Naive B cell (primary cell): ENCODE measurements at regions not wholly inside any gene's neighbourhood (a gene's known extent, or its start where the extent isn't known, plus 50 kb on each side); places are given as distances from the start of the nearest gene placed in this dataset.

Experiments used
- ATAC-seq, 2 donors: fragments of 150-1000 bp; cut with Tn5 transposase; 2 replicates each; pipeline ENCODE4 v1.10.0; 2021; ENCODE audit warnings: low read depth in 2 of 2, mild to moderate bottlenecking in 2 of 2, moderate library complexity in 2 of 2
- DNase-seq: peaks from one replicate; pipeline ENCODE4 v3.0.0; 2022
- H3K27ac Mint-ChIP-seq, 6 donors: one replicate each; pipeline ENCODE4 v1.8.0; 2020 to 2022; ENCODE audit warnings: mild to moderate bottlenecking in 6 of 6, mixed read lengths in 6 of 6, moderate library complexity in 5 of 6, inconsistent platforms in 2 of 6
- H3K27me3 Mint-ChIP-seq, 3 donors: one replicate each; pipeline ENCODE4 v1.8.0; 2021 to 2022; ENCODE audit warnings: mixed read lengths in 3 of 3, mild to moderate bottlenecking in 1 of 3
- H3K36me3 Mint-ChIP-seq, 2 donors: one replicate each; pipeline ENCODE4 v1.8.0; 2020 to 2022; ENCODE audit warnings: mixed read lengths in 2 of 2, inconsistent platforms in 1 of 2, mild to moderate bottlenecking in 1 of 2
- H3K4me1 Mint-ChIP-seq, 3 donors: one replicate each; pipeline ENCODE4 v1.8.0; 2020 to 2022; ENCODE audit warnings: mixed read lengths in 3 of 3, inconsistent platforms in 1 of 3, mild to moderate bottlenecking in 1 of 3, moderate library complexity in 1 of 3
- H3K4me3 Mint-ChIP-seq, 8 donors: one replicate each; pipeline ENCODE4 v1.8.0; 2020 to 2022; ENCODE audit warnings: mild to moderate bottlenecking in 8 of 8, mixed read lengths in 8 of 8, moderate library complexity in 8 of 8, inconsistent platforms in 2 of 8
- H3K9me3 Mint-ChIP-seq, 7 donors: one replicate each; pipeline ENCODE4 v1.8.0; 2020 to 2022; ENCODE audit warnings: mixed read lengths in 7 of 7, mild to moderate bottlenecking in 5 of 7, inconsistent platforms in 2 of 7, moderate library complexity in 1 of 7

DNA sequence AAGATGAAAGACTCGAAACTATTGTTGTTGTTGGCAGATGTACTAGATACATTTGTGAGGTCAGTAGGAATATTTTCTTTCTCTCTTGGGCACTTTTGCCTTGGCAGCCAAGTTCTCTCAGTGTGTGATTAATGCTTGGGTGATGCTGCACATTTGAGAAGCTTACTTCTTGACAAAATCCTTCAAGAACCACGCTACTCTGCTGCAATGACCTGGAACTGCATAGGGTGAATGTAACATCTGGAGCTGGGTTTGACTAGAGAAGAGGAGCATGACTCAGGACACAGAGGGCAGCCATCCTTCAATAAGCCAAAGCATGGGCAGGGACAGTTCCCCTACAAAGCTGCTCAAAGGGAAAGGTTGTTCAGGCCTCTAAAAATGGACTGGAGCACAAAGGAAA lies 75.5 kb upstream of the PUM3 start:
- H3K9me3 Mint-ChIP-seq, result no peaks in the 10 kb centered on the region
- H3K36me3 Mint-ChIP-seq, result no peaks in the 10 kb centered on the region
- no peak for ATAC-seq
- H3K27me3 Mint-ChIP-seq, result peaks cover 0 to 7% (median 6%) of the 10 kb centered on the region in 3 donors
- no peak for DNase-seq
- no peaks in the 10 kb centered on the region for H3K4me1 Mint-ChIP-seq
- no peak overlapping the region for H3K4me3 Mint-ChIP-seq
- H3K27ac Mint-ChIP-seq, result no peak overlapping the region

DNA sequence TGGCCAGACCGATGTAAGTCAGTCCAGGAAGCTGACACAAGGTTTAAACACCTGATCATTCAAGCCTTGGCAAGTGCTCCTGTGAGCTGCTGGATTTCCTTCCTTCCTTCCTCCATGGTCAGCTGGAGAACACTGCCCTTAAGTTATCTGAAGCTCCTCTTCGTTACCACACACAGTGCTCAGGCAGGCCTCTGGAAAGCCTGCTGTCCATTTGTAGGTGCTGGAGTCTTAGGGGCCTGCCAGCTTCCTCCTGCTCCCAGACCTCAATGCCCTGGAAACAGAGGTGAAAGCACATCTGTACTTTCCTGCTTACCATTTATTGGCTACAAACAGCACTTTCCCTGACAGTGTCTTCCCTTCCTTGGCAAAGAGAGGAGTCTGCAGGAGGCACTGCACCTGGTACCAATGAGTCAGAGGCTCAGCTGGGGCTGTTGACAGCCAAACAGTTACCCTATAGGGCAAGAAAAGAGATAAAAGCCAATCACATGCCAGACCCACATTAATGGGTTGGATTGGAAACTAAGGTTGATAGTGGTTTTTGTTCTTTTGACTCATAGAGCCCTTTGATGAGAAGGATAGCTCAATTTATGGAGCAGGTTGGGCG lies 72.6 kb upstream of the PUM3 start:
- no peak for ATAC-seq
- H3K4me1 Mint-ChIP-seq, result no peaks in the 10 kb centered on the region
- H3K4me3 Mint-ChIP-seq, result no peak overlapping the region
- H3K27ac Mint-ChIP-seq, result no peak overlapping the region
- peaks cover 0 to 4% (median 0%) of the 10 kb centered on the region in 3 donors for H3K27me3 Mint-ChIP-seq
- DNase-seq, result no peak
- no peaks in the 10 kb centered on the region for H3K36me3 Mint-ChIP-seq
- H3K9me3 Mint-ChIP-seq, result no peaks in the 10 kb centered on the region

DNA sequence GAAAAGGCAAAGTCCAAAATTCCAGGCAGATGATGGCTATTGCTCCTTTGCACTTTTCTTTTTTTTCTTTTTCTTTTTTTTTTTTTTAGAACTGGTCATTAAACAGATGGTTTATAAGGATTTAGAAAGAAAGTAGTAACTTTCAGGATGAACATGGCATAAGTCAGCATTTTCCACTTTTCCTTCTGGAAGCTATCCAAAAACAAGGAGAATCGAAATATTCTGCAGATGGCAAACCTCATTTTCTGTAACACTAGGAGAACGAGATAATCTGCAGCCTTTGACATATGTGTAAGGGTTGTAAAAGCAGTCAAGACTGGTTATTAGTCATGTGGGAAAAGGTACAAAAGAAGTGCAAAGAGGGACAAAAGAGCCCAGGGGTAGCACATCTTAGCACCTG lies 69.1 kb upstream of the PUM3 start:
- no peak for ATAC-seq
- no peak overlapping the region for H3K4me3 Mint-ChIP-seq
- no peaks in the 10 kb centered on the region for H3K9me3 Mint-ChIP-seq
- peaks cover 0 to 18% (median 4%) of the 10 kb centered on the region in 3 donors for H3K27me3 Mint-ChIP-seq
- H3K27ac Mint-ChIP-seq, result no peak overlapping the region
- H3K4me1 Mint-ChIP-seq, result no peaks in the 10 kb centered on the region
- no peaks in the 10 kb centered on the region for H3K36me3 Mint-ChIP-seq
- DNase-seq, result no peak

- H3K4me1 Mint-ChIP-seq, result no peaks in the 10 kb centered on the region
- no peak overlapping the region for H3K4me3 Mint-ChIP-seq
- no peak for DNase-seq
- H3K27me3 Mint-ChIP-seq, result peaks cover 0 to 28% (median 5%) of the 10 kb centered on the region in 3 donors
- ATAC-seq, result no peak
- no peaks in the 10 kb centered on the region for H3K36me3 Mint-ChIP-seq
- no peak overlapping the region for H3K27ac Mint-ChIP-seq
- peaks cover 0 to 3% (median 0%) of the 10 kb centered on the region in 7 donors for H3K9me3 Mint-ChIP-seq
These were observed 63.5 kb upstream of the PUM3 start for GRCh38 chr9:2907411-2907810.

GRCh38 chr9:2904242-2904930 lies 60.5 kb upstream of the PUM3 start:
- Mint-ChIP-seq H3K27ac (no peak overlapping the region), H3K36me3 (no peaks in the 10 kb centered on the region), H3K4me3 (no peak overlapping the region), H3K4me1 (no peaks in the 10 kb centered on the region), H3K9me3 (peaks cover 0 to 14% (median 1%) of the 10 kb centered on the region in 7 donors), H3K27me3 (peaks cover 0 to 17% (median 5%) of the 10 kb centered on the region in 3 donors)
- ATAC-seq (no peak), DNase-seq (no peak)
